ENCODE measurements at regions not wholly inside any gene's neighbourhood (a gene's known extent, or its start where the extent isn't known, plus 50 kb on each side); places are given as distances from the start of the nearest gene placed in this dataset.
A peak's percentile ranks its signal among the peaks of the same experiment; 100 is the strongest.

DNA sequence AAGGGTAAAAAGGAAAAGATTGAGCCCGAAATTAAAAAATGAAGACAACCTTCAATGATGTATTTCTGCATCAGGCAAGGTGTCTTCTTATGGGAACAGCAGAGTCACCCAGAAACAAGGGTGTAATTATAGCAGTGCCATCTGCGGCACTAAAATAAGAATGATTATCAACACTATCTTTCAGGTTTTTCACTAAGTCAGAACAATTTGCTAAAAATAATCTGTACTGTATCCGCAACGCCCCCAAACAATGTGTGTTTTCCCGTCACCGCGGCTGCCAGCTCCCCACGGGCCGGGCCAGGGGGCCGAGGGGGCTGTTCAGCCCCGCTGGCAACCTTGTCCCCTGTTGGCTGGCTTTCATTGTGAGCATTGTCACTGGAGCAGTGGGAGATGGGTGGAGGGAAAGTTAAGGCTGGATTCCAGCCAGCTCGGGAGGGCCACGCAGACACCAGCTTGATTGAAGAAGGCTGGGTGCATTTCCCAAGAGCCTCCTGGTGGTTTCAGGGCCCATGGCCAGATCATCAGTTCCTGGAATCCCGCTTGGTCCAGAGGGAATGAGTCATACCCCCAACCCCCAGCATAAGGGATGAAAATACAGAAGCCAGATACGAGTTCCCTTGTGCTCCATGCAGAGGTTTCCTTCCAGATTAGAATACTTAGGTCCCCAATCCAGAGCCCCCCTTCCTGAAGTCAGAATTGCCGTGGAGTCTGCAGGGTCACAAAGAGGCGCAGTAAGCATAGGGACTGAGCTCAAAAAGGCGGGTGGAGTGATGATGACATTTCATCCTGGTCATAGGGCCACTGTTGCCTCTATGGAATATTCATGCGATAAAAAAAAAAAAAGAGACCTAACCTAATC lies 90.2 kb upstream of the KLF13 start:
- ChIA-PET POLR2A (no interaction called here), CTCF (interaction anchor here (0.6 to 2.2 kb wide), 8 partner anchors 16 to 632 kb away, joined by 3 to 12 read pairs (median 4); no protein-coding TSS in a partner anchor)
- no TSS peak for BruUV-seq (replicated peaks)
- Histone ChIP-seq H3K9me3 (replicated peaks; ENCODE audit: control insufficient read depth, insufficient read depth, low read length) (no peaks in the 10 kb centered on the region), H4K20me1 (replicated peaks; ENCODE audit: control insufficient read depth, extremely low read depth, insufficient read depth, low read length) (no peaks in the 10 kb centered on the region), H3K4me2 (ENCODE audit: insufficient read depth, low read length) (peak overlapping the region; percentile 0), H3K9me1 (replicated peaks; ENCODE audit: control insufficient read depth, extremely low read depth, insufficient read depth, low read length) (no peaks in the 10 kb centered on the region), H3K27me3 (ENCODE audit: control insufficient read depth in 2 of 2, insufficient read depth in 2 of 2, low read length in 2 of 2) (no peaks in the 10 kb centered on the region), H3K27ac (ENCODE audit: insufficient read depth, low read depth, low read length) (no peak overlapping the region), H3K36me3 (ENCODE audit: control insufficient read depth in 2 of 2, extremely low read depth in 1 of 2, insufficient read depth in 2 of 2, low read length in 2 of 2) (no peaks in the 10 kb centered on the region), H2AFZ (ENCODE audit: low read depth, low read length) (peak overlapping the region; percentile 11), H3K4me3 (replicated peaks in 1 of 3; ENCODE audit: insufficient read depth in 1 of 3, low read depth in 1 of 3, low read length in 3 of 3) (no peak overlapping the region), H3K79me2 (ENCODE audit: control insufficient read depth, insufficient read depth, low read length) (no peaks in the 10 kb centered on the region), H3K4me1 (ENCODE audit: control insufficient read depth, extremely low read depth, insufficient read depth, low read length) (no peaks in the 10 kb centered on the region), H3K9ac (replicated peaks; ENCODE audit: extremely low read depth, insufficient read depth, low read length) (no peak overlapping the region)
- dilution Hi-C loops (cut with MboI; ENCODE audit: extremely low pct_ligation_motif_present, low sequenced_read_pairs) (no loop called here), intact Hi-C loops (cut with micrococcal nuclease) (loop anchor here (5.0 kb wide), 1 partner anchor 91 kb away; the partner anchor contains the start of gene KLF13)
- DNase-seq (ENCODE audit: low read depth, low spot score), result peak; percentile 81
- TF ChIP-seq CTCF (IDR thresholded peaks at IDR 0.05; ENCODE audit: extremely low read depth in 1 of 2, insufficient read depth in 1 of 2, low read depth in 1 of 2, low read length in 2 of 2) (peak in 1 of 2 donors; percentile 4), GATA2 (IDR thresholded peaks at IDR 0.05; ENCODE audit: insufficient read depth, insufficient read length, low read depth, low read length) (no peak), POLR2A (IDR thresholded peaks at IDR 0.05; ENCODE audit: low read depth, low read length) (no peak), EZH2 (IDR thresholded peaks at IDR 0.05; ENCODE audit: borderline replicate concordance, low read depth, low read length, severe bottlenecking) (no peak), JUN (IDR thresholded peaks at IDR 0.05; ENCODE audit: borderline replicate concordance, insufficient read depth, insufficient read length, low read depth) (peak; percentile 77), MYC (IDR thresholded peaks at IDR 0.05; ENCODE audit: low read depth, low read length) (no peak), FOS (IDR thresholded peaks at IDR 0.05; ENCODE audit: borderline replicate concordance, insufficient read depth, low read length) (peak; percentile 90), POLR2AphosphoS5 (IDR thresholded peaks at IDR 0.05; ENCODE audit: insufficient read depth, low read depth, low read length) (no peak), MAX (IDR thresholded peaks at IDR 0.05; ENCODE audit: insufficient read depth, insufficient read length) (no peak)
- FAIRE-seq, result peak; percentile 79
